ENCODE measurements at regions not wholly inside any gene's neighbourhood (a gene's known extent, or its start where the extent isn't known, plus 50 kb on each side); places are given as distances from the start of the nearest gene placed in this dataset.
"Not testable (repeated sequence)": the region's sequence is repeated elsewhere in the genome, so short reads cannot be mapped to it uniquely, and the experiment has no call there.

DNA sequence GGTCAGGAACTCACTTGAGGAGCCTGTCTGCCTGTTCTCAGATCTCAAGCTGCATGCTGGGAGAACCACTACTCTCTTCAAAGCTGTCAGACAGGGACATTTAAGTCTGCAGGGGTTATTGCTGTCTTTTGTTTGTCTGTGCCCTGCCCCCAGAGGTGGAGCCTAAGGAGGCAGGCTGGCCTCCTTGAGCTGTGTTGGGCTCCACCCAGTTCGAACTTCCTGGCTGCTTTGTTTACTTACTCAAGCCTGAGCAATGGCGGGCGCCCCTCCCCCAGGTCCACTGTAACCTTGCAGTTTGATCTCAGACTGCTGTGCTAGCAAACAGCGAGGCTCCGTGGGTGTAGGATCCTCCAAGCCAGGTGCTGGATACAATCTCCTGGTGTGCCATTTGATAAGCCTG is 3491.2 kb upstream of the OR11H1 start:
- peak; percentile 7 for DNase-seq
- H3K9me3 ChIP-seq (replicated peaks; ENCODE audit: insufficient read depth, low read length); H3K4me2 ChIP-seq (ENCODE audit: low read depth, low read length); H3F3A ChIP-seq (ENCODE audit: insufficient read depth, low read length); H2AFZ ChIP-seq (ENCODE audit: low read length); H3K9ac ChIP-seq (ENCODE audit: low read length); H3K36me3 ChIP-seq (replicated peaks; ENCODE audit: insufficient read depth, low read length); H4K20me1 ChIP-seq (ENCODE audit: insufficient read depth, low read length); H3K4me3 ChIP-seq (ENCODE audit: low read length); H3K27me3 ChIP-seq (replicated peaks; ENCODE audit: insufficient read depth, low read length); H3K27ac ChIP-seq (ENCODE audit: low read length); H3K4me1 ChIP-seq (ENCODE audit: low read length); H3K9me2 ChIP-seq (replicated peaks; ENCODE audit: insufficient read depth, low read length); H3K79me2 ChIP-seq (ENCODE audit: low read length): not testable (repeated sequence)
